B cell (primary cell): ENCODE measurements at regions not wholly inside any gene's neighbourhood (a gene's known extent, or its start where the extent isn't known, plus 50 kb on each side); places are given as distances from the start of the nearest gene placed in this dataset.

Experiments used
- EZH2 ChIP-seq: IDR thresholded peaks from 2 replicates; pipeline ENCODE4 v1.6.1; 2012; ENCODE audit warnings: borderline replicate concordance, low read depth, mild to moderate bottlenecking, moderate library complexity, low read length; ENCODE audit not compliant: insufficient read depth, poor library complexity, severe bottlenecking
- TF ChIP-seq, protein P1 (sequence below): fragments of 200-600 bp; IDR thresholded peaks from one replicate; pipeline ENCODE4 v1.8.0; 2022; ENCODE audit warnings: antibody characterized with exemption, mild to moderate bottlenecking

GRCh38 chr17:77893144-77894044, 65.1 kb upstream of the TNRC6C start:
- TF ChIP-seq, protein P1, sequence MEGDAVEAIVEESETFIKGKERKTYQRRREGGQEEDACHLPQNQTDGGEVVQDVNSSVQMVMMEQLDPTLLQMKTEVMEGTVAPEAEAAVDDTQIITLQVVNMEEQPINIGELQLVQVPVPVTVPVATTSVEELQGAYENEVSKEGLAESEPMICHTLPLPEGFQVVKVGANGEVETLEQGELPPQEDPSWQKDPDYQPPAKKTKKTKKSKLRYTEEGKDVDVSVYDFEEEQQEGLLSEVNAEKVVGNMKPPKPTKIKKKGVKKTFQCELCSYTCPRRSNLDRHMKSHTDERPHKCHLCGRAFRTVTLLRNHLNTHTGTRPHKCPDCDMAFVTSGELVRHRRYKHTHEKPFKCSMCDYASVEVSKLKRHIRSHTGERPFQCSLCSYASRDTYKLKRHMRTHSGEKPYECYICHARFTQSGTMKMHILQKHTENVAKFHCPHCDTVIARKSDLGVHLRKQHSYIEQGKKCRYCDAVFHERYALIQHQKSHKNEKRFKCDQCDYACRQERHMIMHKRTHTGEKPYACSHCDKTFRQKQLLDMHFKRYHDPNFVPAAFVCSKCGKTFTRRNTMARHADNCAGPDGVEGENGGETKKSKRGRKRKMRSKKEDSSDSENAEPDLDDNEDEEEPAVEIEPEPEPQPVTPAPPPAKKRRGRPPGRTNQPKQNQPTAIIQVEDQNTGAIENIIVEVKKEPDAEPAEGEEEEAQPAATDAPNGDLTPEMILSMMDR = no peak
- no peak for TF ChIP-seq EZH2
